Heart left ventricle (tissue), 16 donors: ENCODE measurements at regions not wholly inside any gene's neighbourhood (a gene's known extent, or its start where the extent isn't known, plus 50 kb on each side); places are given as distances from the start of the nearest gene placed in this dataset.

Experiments
- ATAC-seq, 4 donors: fragments of 200-7000 bp; cut with Tn5 transposase; one replicate each; pipeline ENCODE4 v1.9.1; 2020 to 2022; ENCODE audit warnings: moderate library complexity in 4 of 4, mild to moderate bottlenecking in 3 of 4, moderate number of reproducible peaks in 1 of 4
- DNase-seq, 5 donors: peaks; one replicate each; pipeline ENCODE4 v3.0.0-alpha.2; 2020
- H3K27ac ChIP-seq, 12 donors: fragments of 200-600 bp; sonication (generic) in 4 of 12; one replicate each; pipeline versions ENCODE4 v1.5.0 to v1.8.0; 2016 to 2022; ENCODE audit warnings: mild to moderate bottlenecking in 2 of 12
- H3K27me3 ChIP-seq, 9 donors: fragments of 200-600 bp; sonication (generic) in 2 of 9; one replicate each; pipeline versions ENCODE4 v1.5.1 to v1.8.0; 2016 to 2022; ENCODE audit warnings: mild to moderate bottlenecking in 3 of 9
- H3K36me3 ChIP-seq, 9 donors: fragments of 200-600 bp; sonication (generic) in 2 of 9; one replicate each; pipeline versions ENCODE4 v1.5.0 to v1.8.0; 2018 to 2022; ENCODE audit warnings: mild to moderate bottlenecking in 2 of 9
- H3K4me1 ChIP-seq, 12 donors: fragments of 200-600 bp; sonication (generic) in 4 of 12; one replicate each; pipeline versions ENCODE4 v1.5.0 to v1.8.0; 2016 to 2022; ENCODE audit warnings: mild to moderate bottlenecking in 3 of 12
- H3K4me3 ChIP-seq, 12 donors: fragments of 200-600 bp; sonication (generic) in 4 of 12; one replicate each; pipeline versions ENCODE4 v1.5.0 to v1.8.0; 2017 to 2022; ENCODE audit warnings: mild to moderate bottlenecking in 9 of 12, moderate library complexity in 4 of 12
- H3K9me3 ChIP-seq, 12 donors: fragments of 200-600 bp; sonication (generic) in 4 of 12; one replicate each; pipeline versions ENCODE4 v1.5.0 to v1.8.0; 2016 to 2022; ENCODE audit warnings: mild to moderate bottlenecking in 1 of 12
- POLR2A ChIP-seq, 2 donors: fragments of 450-650 bp; IDR thresholded peaks; one replicate each; pipeline ENCODE4 v1.6.1; 2017; ENCODE audit warnings: antibody characterized with exemption in 2 of 2, mild to moderate bottlenecking in 2 of 2, moderate library complexity in 2 of 2
- WGBS, 4 donors: extraction: QIAGEN DNeasy Blood & Tissue Kit in 2 of 4; methylation state at CpG; one replicate each; pipeline versions ENCODE4 v1.1.5 to v1.1.7; 2013 to 2018; 5-methylcytosine and 5-hydroxymethylcytosine counted together
- intact Hi-C, 10 donors: fragments of 100-400 bp; cut with DNase I; formaldehyde crosslinking; loops; one replicate each; pipeline versions ENCODE4 v1.11.1 to v1.14.2; 2022
- TF ChIP-seq, protein P1 (sequence below), 12 donors: fragments of 200-600 bp; sonication (generic) in 4 of 12; IDR thresholded peaks; one replicate each; pipeline versions ENCODE4 v1.5.0 to v1.8.0; 2018 to 2022; ENCODE audit warnings: antibody characterized with exemption in 12 of 12, mild to moderate bottlenecking in 5 of 12
- donor health status: ischemic (EF 13 %, LVEDD 7.1; RV severe dilation, severe dysfunction).
- donor health status: healthy with polysubstance abuse.
- donor health status: DM: no; HTN: yes; CAD: no.
- donor health status: DM: no; HTN: no; CAD: no.
- donor health status: ischemic (EF 25% LVEDD 6.9; RV normal size, moderate dysfunction).
- donor health status: ischemic (EF 25% LVEDD 5.7; RV mildly dilated, moderate dysfunction).
- donor health status: healthy.
- donor health status: DM: yes; HTN: yes; CAD: no.
- donor health status: ischemic (EF 35%, LVEDD 5.7; RV mildly dilated, moderate dysfunction).
- donor health status: nonischemic (EF 11% LVEDD 7.7; RV severe dilation, severe dysfunction).
- donor health status: DM: yes; HTN: yes; CAD: no.
- donor health status: PGD.
- donor health status: ischemic (EF 29% LVEDD 5.4; RV normal size, mild dysfunction).
- donor health status: nonischemic (EF 23%, LVEDD 6.1; RV moderate dilation, normal function).

DNA sequence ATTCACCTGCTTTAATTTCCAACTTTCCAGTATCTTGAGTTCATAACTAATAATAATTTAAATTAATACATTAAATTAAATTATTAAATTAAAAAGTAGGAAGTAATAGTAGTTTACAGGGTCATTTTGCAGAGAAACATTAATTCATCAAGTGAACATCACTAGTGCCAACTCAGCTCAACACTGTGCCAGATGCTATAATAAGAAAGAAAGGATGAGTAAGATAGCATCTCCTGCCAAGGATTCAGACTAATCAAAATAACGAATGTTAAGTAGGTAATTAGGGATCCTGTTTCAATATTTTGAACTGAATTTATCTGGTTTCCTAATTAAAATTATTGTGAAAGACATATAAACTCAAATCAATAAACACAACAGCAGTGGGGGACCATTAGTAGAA lies 596.7 kb downstream of the SLC6A15 start:
- Histone ChIP-seq H3K4me3 (no peak overlapping the region), H3K27ac (no peak overlapping the region), H3K9me3 (peaks cover 0 to 6% (median 0%) of the 10 kb centered on the region in 12 donors), H3K27me3 (no peaks in the 10 kb centered on the region), H3K4me1 (no peaks in the 10 kb centered on the region), H3K36me3 (no peaks in the 10 kb centered on the region)
- 39 to 62% (median 43%) methylated on average over 1 of the region's 1 CpG for WGBS, 4 donors
- no peak for TF ChIP-seq POLR2A (IDR thresholded peaks at IDR 0.05)
- TF ChIP-seq, protein P1, sequence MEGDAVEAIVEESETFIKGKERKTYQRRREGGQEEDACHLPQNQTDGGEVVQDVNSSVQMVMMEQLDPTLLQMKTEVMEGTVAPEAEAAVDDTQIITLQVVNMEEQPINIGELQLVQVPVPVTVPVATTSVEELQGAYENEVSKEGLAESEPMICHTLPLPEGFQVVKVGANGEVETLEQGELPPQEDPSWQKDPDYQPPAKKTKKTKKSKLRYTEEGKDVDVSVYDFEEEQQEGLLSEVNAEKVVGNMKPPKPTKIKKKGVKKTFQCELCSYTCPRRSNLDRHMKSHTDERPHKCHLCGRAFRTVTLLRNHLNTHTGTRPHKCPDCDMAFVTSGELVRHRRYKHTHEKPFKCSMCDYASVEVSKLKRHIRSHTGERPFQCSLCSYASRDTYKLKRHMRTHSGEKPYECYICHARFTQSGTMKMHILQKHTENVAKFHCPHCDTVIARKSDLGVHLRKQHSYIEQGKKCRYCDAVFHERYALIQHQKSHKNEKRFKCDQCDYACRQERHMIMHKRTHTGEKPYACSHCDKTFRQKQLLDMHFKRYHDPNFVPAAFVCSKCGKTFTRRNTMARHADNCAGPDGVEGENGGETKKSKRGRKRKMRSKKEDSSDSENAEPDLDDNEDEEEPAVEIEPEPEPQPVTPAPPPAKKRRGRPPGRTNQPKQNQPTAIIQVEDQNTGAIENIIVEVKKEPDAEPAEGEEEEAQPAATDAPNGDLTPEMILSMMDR (IDR thresholded peaks at IDR 0.05), result no peak
- ATAC-seq, result no peak
- DNase-seq, result no peak
- intact Hi-C loops, result no loop called here

DNA sequence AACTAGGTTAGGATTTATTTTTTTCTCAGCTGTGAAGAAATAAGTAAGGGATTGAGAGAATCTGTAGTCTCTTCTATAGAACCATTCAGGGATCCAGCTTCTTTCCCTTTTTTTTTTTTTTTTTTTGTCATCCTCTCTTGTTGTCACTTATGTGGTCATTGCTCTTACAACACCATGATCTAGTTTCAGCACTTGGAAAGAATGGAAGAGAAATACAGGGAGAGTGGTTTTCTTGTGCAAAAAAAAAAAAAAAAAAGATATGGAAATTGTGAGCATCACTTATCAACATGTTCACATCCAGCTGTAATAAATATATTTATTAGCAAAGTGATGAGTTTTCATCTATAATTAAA lies 599.3 kb downstream of the SLC6A15 start:
- no peak for DNase-seq
- H3K27ac ChIP-seq, result no peak overlapping the region
- intact Hi-C loops, result no loop called here
- no peaks in the 10 kb centered on the region for H3K36me3 ChIP-seq
- H3K27me3 ChIP-seq, result no peaks in the 10 kb centered on the region
- H3K4me3 ChIP-seq, result no peak overlapping the region
- peaks cover 0 to 6% (median 0%) of the 10 kb centered on the region in 12 donors for H3K9me3 ChIP-seq
- ATAC-seq, result no peak
- no peaks in the 10 kb centered on the region for H3K4me1 ChIP-seq
- TF ChIP-seq POLR2A (IDR thresholded peaks at IDR 0.05), result no peak
- TF ChIP-seq, protein P1 (IDR thresholded peaks at IDR 0.05), result no peak

DNA sequence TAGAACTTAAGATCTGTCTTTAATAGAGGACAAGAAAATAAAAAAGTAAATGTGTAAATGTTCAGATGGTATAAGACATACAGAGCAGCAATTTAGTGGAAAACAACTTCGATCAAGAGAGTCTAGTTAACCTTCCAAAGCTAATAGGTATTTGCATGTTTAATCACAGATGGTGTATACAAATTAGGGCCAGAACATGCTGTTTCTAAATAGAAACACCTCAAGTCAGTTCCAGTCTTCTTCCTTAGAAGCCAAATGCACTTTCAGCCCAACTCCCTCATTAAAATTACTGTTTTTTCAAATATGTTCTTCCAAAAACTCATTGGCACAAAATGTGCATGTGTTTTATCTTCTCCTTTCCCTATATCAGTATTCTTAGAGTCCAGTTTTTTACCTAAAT lies 604.4 kb downstream of the SLC6A15 start:
- H3K27ac ChIP-seq, result no peak overlapping the region
- ATAC-seq (no peak), DNase-seq (no peak)
- TF ChIP-seq, protein P1 (IDR thresholded peaks at IDR 0.05), result no peak
- TF ChIP-seq POLR2A (IDR thresholded peaks at IDR 0.05), result no peak
- peaks cover 0 to 6% (median 0%) of the 10 kb centered on the region in 12 donors for H3K9me3 ChIP-seq
- H3K27me3 ChIP-seq, result no peaks in the 10 kb centered on the region
- no peaks in the 10 kb centered on the region for H3K4me1 ChIP-seq
- WGBS, 4 donors, result 85 to 93% (median 88%) methylated on average over 1 of the region's 1 CpG
- no peak overlapping the region for H3K4me3 ChIP-seq
- H3K36me3 ChIP-seq, result no peaks in the 10 kb centered on the region
- intact Hi-C loops, result no loop called here

DNA sequence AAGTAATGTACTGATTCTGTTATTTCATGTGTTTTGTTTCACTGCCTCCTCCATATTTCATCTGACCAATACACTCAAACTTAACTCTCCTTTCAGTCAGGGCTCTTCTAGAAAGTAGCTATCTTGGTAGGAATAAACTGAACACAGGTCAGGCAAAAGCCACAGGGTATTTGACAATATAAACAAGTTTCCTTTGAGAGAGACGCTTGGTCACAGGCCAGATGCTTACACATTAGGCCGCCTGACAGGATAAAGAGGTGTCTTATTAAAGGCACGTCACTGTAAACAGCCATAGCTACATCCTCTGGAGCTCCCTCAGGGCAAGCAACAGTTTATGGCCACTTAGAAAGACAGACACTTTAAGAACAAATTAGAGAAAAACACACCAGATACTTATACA lies 607.5 kb downstream of the SLC6A15 start:
- ATAC-seq, result no peak

More for the DNA sequence above, 607.5 kb downstream of the SLC6A15 start:
- no peak overlapping the region for H3K27ac ChIP-seq
- H3K4me3 ChIP-seq, result no peak overlapping the region
- no peaks in the 10 kb centered on the region for H3K4me1 ChIP-seq
- DNase-seq, result no peak
- H3K36me3 ChIP-seq, result no peaks in the 10 kb centered on the region
- no peak for TF ChIP-seq POLR2A (IDR thresholded peaks at IDR 0.05)
- TF ChIP-seq, protein P1 (IDR thresholded peaks at IDR 0.05), result no peak
- H3K27me3 ChIP-seq, result no peaks in the 10 kb centered on the region
- peaks cover 0 to 5% (median 0%) of the 10 kb centered on the region in 12 donors for H3K9me3 ChIP-seq
- intact Hi-C loops, result no loop called here
- 42 to 59% (median 52%) methylated on average over 3 of the region's 3 CpGs for WGBS, 4 donors
